Fibroblast of lung (primary cell): ENCODE measurements at regions not wholly inside any gene's neighbourhood (a gene's known extent, or its start where the extent isn't known, plus 50 kb on each side); places are given as distances from the start of the nearest gene placed in this dataset.

ENCODE experiments used
- DNase-seq, 2 donors: peaks; one replicate each; pipeline versions ENCODE4 v3.0.0 to v3.0.0-alpha.2; 2010; ENCODE audit warnings: low read depth in 2 of 2
- H2AFZ ChIP-seq: 2 replicates; pipeline ENCODE4 v1.5.1; 2012; ENCODE audit warnings: low read length, control low read depth, inconsistent platforms
- H3K27ac ChIP-seq: 2 replicates; pipeline ENCODE4 v1.5.1; 2011; ENCODE audit warnings: low read length, control low read depth; ENCODE audit not compliant: insufficient read depth
- H3K27me3 ChIP-seq: 2 replicates; pipeline ENCODE4 v1.5.1; 2011; ENCODE audit warnings: mild to moderate bottlenecking, low read length; ENCODE audit not compliant: control insufficient read depth, insufficient read depth
- H3K36me3 ChIP-seq: 2 replicates; pipeline ENCODE4 v1.5.1; 2011; ENCODE audit warnings: low read length; ENCODE audit not compliant: control insufficient read depth, insufficient read depth
- H3K4me1 ChIP-seq: 2 replicates; pipeline ENCODE4 v1.5.1; 2011; ENCODE audit warnings: low read length; ENCODE audit not compliant: control insufficient read depth, insufficient read depth; ENCODE audit errors: extremely low read depth
- H3K4me2 ChIP-seq: 2 replicates; pipeline ENCODE4 v1.5.1; 2011; ENCODE audit warnings: low read length, control low read depth; ENCODE audit not compliant: insufficient read depth; ENCODE audit errors: extremely low read depth
- H3K4me3 ChIP-seq, 4 experiments: fragments of 200-600 bp in 1 of 4; sonication (generic) in 1 of 4; replicated peaks in 1 of 4; 2 replicates each; pipeline ENCODE4 v1.5.1; 2011 to 2016; ENCODE audit warnings: low read length in 4 of 4, low read depth in 3 of 4, mild to moderate bottlenecking in 3 of 4, control low read depth in 2 of 4, inconsistent platforms in 1 of 4, mixed read lengths in 1 of 4; ENCODE audit not compliant: insufficient read depth in 1 of 4; ENCODE audit errors: control extremely low read depth in 1 of 4
- H3K79me2 ChIP-seq: 2 replicates; pipeline ENCODE4 v1.5.1; 2012; ENCODE audit warnings: mild to moderate bottlenecking, low read length, inconsistent platforms; ENCODE audit not compliant: control insufficient read depth, insufficient read depth
- H3K9ac ChIP-seq: 2 replicates; pipeline ENCODE4 v1.5.1; 2011; ENCODE audit warnings: mild to moderate bottlenecking, low read length, control low read depth; ENCODE audit not compliant: insufficient read depth
- H3K9me3 ChIP-seq: 2 replicates; pipeline ENCODE4 v1.5.1; 2012; ENCODE audit warnings: low read depth, low read length; ENCODE audit not compliant: control insufficient read depth, insufficient read depth
- H4K20me1 ChIP-seq: 2 replicates; pipeline ENCODE4 v1.5.1; 2011; ENCODE audit warnings: low read length; ENCODE audit not compliant: control insufficient read depth, insufficient read depth; ENCODE audit errors: extremely low read depth
- CTCF ChIP-seq, 2 donors: IDR thresholded peaks in 1 of 2; conservative IDR thresholded peaks in 1 of 2; 1 replicate in 1 of 2; 2 replicates in 1 of 2; pipeline ENCODE4 v1.5.1; 2011 to 2012; ENCODE audit warnings: low read length in 2 of 2, control low read depth in 1 of 2, inconsistent platforms in 1 of 2, low read depth in 1 of 2, mild to moderate bottlenecking in 1 of 2
- EZH2 ChIP-seq: IDR thresholded peaks from 2 replicates; pipeline ENCODE4 v1.5.1; 2012; ENCODE audit warnings: low read length, control low read depth, mild to moderate bottlenecking; ENCODE audit errors: missing control alignments

- no peak for TF ChIP-seq CTCF (conservative IDR thresholded peaks at IDR 0.05 in 1 of 2, IDR thresholded peaks at IDR 0.05 in 1 of 2; ENCODE audit: low read depth in 1 of 2, low read length in 2 of 2)
- TF ChIP-seq EZH2, result no peak
- H3K27ac ChIP-seq, result no peak overlapping the region
- H3K9ac ChIP-seq, result no peak overlapping the region
- no peak overlapping the region for H3K4me2 ChIP-seq
- H3K4me3 ChIP-seq, result no peak overlapping the region
- H3K36me3 ChIP-seq, result no peaks in the 10 kb centered on the region
- H4K20me1 ChIP-seq, result no peaks in the 10 kb centered on the region
- no peaks in the 10 kb centered on the region for H3K9me3 ChIP-seq
- H3K4me1 ChIP-seq, result no peaks in the 10 kb centered on the region
- no peak for DNase-seq
- H3K27me3 ChIP-seq, result no peaks in the 10 kb centered on the region
- no peaks in the 10 kb centered on the region for H3K79me2 ChIP-seq
- no peak overlapping the region for H2AFZ ChIP-seq
Observed at GRCh38 chr13:90246005-90246404, 1101.5 kb upstream of the MIR17HG start.

GRCh38 chr13:90246687-90247345 is 1100.7 kb upstream of the MIR17HG start:
- no peaks in the 10 kb centered on the region for H3K36me3 ChIP-seq
- no peak overlapping the region for H2AFZ ChIP-seq
- no peak overlapping the region for H3K4me2 ChIP-seq
- no peaks in the 10 kb centered on the region for H3K4me1 ChIP-seq
- H3K27me3 ChIP-seq, result no peaks in the 10 kb centered on the region
- TF ChIP-seq EZH2 (no peak), CTCF (conservative IDR thresholded peaks at IDR 0.05 in 1 of 2, IDR thresholded peaks at IDR 0.05 in 1 of 2; ENCODE audit: low read depth in 1 of 2, low read length in 2 of 2) (no peak)
- H4K20me1 ChIP-seq, result no peaks in the 10 kb centered on the region
- H3K9me3 ChIP-seq, result no peaks in the 10 kb centered on the region
- no peak overlapping the region for H3K4me3 ChIP-seq
- H3K79me2 ChIP-seq, result no peaks in the 10 kb centered on the region
- H3K9ac ChIP-seq, result no peak overlapping the region
- no peak for DNase-seq
- no peak overlapping the region for H3K27ac ChIP-seq

GRCh38 chr13:90253806-90254205 is 1093.7 kb upstream of the MIR17HG start:
- H4K20me1 ChIP-seq, result no peaks in the 10 kb centered on the region

More at GRCh38 chr13:90253806-90254205, 1093.7 kb upstream of the MIR17HG start:
- Histone ChIP-seq H3K27ac (no peak overlapping the region), H3K4me2 (no peak overlapping the region), H3K27me3 (no peaks in the 10 kb centered on the region), H3K9me3 (no peaks in the 10 kb centered on the region), H3K79me2 (no peaks in the 10 kb centered on the region), H3K4me3 (no peak overlapping the region), H3K9ac (no peak overlapping the region), H2AFZ (no peak overlapping the region), H3K36me3 (no peaks in the 10 kb centered on the region), H3K4me1 (no peaks in the 10 kb centered on the region)
- no peak for TF ChIP-seq CTCF (conservative IDR thresholded peaks at IDR 0.05 in 1 of 2, IDR thresholded peaks at IDR 0.05 in 1 of 2; ENCODE audit: low read depth in 1 of 2, low read length in 2 of 2)
- TF ChIP-seq EZH2, result no peak
- DNase-seq, result no peak
